Stimulated activated CD4-positive, alpha-beta T cell treated with anti-CD3 and anti-CD28 coated beads, Interleukin-1b, Interleukin-23, amount 100 ng/mL, for 1 hour (primary cell): ENCODE measurements at regions not wholly inside any gene's neighbourhood (a gene's known extent, or its start where the extent isn't known, plus 50 kb on each side); places are given as distances from the start of the nearest gene placed in this dataset.

Experiments used
- DNase-seq, 2 donors: peaks; one replicate each; pipeline ENCODE4 v3.0.0-alpha.2; 2020; ENCODE audit warnings: low read depth in 2 of 2

GRCh38 chr12:130074661-130075406 is 87.4 kb upstream of the FZD10 start:
- no peak for DNase-seq

GRCh38 chr12:130075497-130076076 is 86.7 kb upstream of the FZD10 start:
- DNase-seq = no peak

- no peak for DNase-seq
Observed at GRCh38 chr12:130076126-130076525, 86.1 kb upstream of the FZD10 start.

GRCh38 chr12:130076752-130077151 is 85.5 kb upstream of the FZD10 start:
- no peak for DNase-seq

- DNase-seq = no peak
Observed at GRCh38 chr12:130078852-130079251, 83.4 kb upstream of the FZD10 start.

GRCh38 chr12:130079279-130079678 is 83.0 kb upstream of the FZD10 start:
- DNase-seq = no peak

- DNase-seq = no peak
Observed at GRCh38 chr12:130080205-130080604, 82.1 kb upstream of the FZD10 start.

GRCh38 chr12:130081117-130081805 is 81.0 kb upstream of the FZD10 start:
- DNase-seq = no peak

- DNase-seq = no peak
Observed at GRCh38 chr12:130083002-130083401, 79.3 kb upstream of the FZD10 start.

- no peak for DNase-seq
Observed at GRCh38 chr12:130083734-130084133, 78.5 kb upstream of the FZD10 start.

- DNase-seq = no peak
Observed at GRCh38 chr12:130084359-130084758, 77.9 kb upstream of the FZD10 start.

GRCh38 chr12:130086248-130086647 is 76.0 kb upstream of the FZD10 start:
- no peak for DNase-seq

GRCh38 chr12:130086797-130087196 is 75.5 kb upstream of the FZD10 start:
- no peak for DNase-seq

- no peak for DNase-seq
Observed at GRCh38 chr12:130087222-130087621, 75.0 kb upstream of the FZD10 start.

GRCh38 chr12:130088504-130088903 is 73.8 kb upstream of the FZD10 start:
- DNase-seq = no peak

- DNase-seq = no peak
Observed at GRCh38 chr12:130090542-130090941, 71.7 kb upstream of the FZD10 start.

- DNase-seq = no peak
Observed at GRCh38 chr12:130093380-130093779, 68.9 kb upstream of the FZD10 start.

GRCh38 chr12:130097342-130097741 is 64.9 kb upstream of the FZD10 start:
- no peak for DNase-seq

- DNase-seq = no peak
Observed at GRCh38 chr12:130097798-130098255, 64.4 kb upstream of the FZD10 start.

GRCh38 chr12:130098301-130099005 is 63.8 kb upstream of the FZD10 start:
- no peak for DNase-seq

- no peak for DNase-seq
Observed at GRCh38 chr12:130100634-130101362, 61.5 kb upstream of the FZD10 start.

- no peak for DNase-seq
Observed at GRCh38 chr12:130101370-130101769, 60.9 kb upstream of the FZD10 start.
